Endothelial cell (in vitro differentiated cells): ENCODE measurements at regions not wholly inside any gene's neighbourhood (a gene's known extent, or its start where the extent isn't known, plus 50 kb on each side); places are given as distances from the start of the nearest gene placed in this dataset.

Experiments
- DNase-seq: peaks from one replicate; pipeline ENCODE4 v3.0.0; 2021; ENCODE audit warnings: low spot score
- H3K27ac Mint-ChIP-seq: one replicate; pipeline ENCODE4 v1.8.0; 2021; ENCODE audit warnings: mixed read lengths, inconsistent platforms; ENCODE audit not compliant: unreplicated experiment
- H3K27me3 Mint-ChIP-seq: one replicate; pipeline ENCODE4 v1.8.0; 2021; ENCODE audit warnings: mild to moderate bottlenecking, moderate library complexity, mixed read lengths, inconsistent platforms; ENCODE audit not compliant: unreplicated experiment
- H3K36me3 Mint-ChIP-seq: one replicate; pipeline ENCODE4 v1.8.0; 2021; ENCODE audit warnings: mild to moderate bottlenecking, low read depth, mixed read lengths, inconsistent platforms; ENCODE audit not compliant: unreplicated experiment
- H3K4me1 Mint-ChIP-seq: one replicate; pipeline ENCODE4 v1.8.0; 2021; ENCODE audit warnings: mild to moderate bottlenecking, mixed read lengths, inconsistent platforms; ENCODE audit not compliant: unreplicated experiment
- H3K4me3 Mint-ChIP-seq: one replicate; pipeline ENCODE4 v1.8.0; 2021; ENCODE audit warnings: mild to moderate bottlenecking, mixed read lengths, inconsistent platforms; ENCODE audit not compliant: unreplicated experiment
- H3K9me3 Mint-ChIP-seq: one replicate; pipeline ENCODE4 v1.8.0; 2021; ENCODE audit warnings: mixed read lengths, inconsistent platforms; ENCODE audit not compliant: unreplicated experiment
- TF ChIP-seq, protein P1 (sequence below): fragments of 200-600 bp; sonication (generic); IDR thresholded peaks from one replicate; pipeline ENCODE4 v1.5.0; 2021; ENCODE audit warnings: antibody characterized with exemption; ENCODE audit not compliant: unreplicated experiment

GRCh38 chr2:211247751-211248150 is 691.4 kb downstream of the CPS1 start:
- Mint-ChIP-seq H3K4me1 (peaks cover 6% of the 10 kb centered on the region), H3K4me3 (no peak overlapping the region), H3K27ac (no peak overlapping the region), H3K27me3 (no peaks in the 10 kb centered on the region), H3K9me3 (no peaks in the 10 kb centered on the region), H3K36me3 (no peaks in the 10 kb centered on the region)
- TF ChIP-seq, protein P1, sequence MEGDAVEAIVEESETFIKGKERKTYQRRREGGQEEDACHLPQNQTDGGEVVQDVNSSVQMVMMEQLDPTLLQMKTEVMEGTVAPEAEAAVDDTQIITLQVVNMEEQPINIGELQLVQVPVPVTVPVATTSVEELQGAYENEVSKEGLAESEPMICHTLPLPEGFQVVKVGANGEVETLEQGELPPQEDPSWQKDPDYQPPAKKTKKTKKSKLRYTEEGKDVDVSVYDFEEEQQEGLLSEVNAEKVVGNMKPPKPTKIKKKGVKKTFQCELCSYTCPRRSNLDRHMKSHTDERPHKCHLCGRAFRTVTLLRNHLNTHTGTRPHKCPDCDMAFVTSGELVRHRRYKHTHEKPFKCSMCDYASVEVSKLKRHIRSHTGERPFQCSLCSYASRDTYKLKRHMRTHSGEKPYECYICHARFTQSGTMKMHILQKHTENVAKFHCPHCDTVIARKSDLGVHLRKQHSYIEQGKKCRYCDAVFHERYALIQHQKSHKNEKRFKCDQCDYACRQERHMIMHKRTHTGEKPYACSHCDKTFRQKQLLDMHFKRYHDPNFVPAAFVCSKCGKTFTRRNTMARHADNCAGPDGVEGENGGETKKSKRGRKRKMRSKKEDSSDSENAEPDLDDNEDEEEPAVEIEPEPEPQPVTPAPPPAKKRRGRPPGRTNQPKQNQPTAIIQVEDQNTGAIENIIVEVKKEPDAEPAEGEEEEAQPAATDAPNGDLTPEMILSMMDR = no peak
- DNase-seq = no peak

- TF ChIP-seq, protein P1 = no peak
- no peaks in the 10 kb centered on the region for H3K36me3 Mint-ChIP-seq
- no peaks in the 10 kb centered on the region for H3K27me3 Mint-ChIP-seq
- peaks cover 6% of the 10 kb centered on the region for H3K4me1 Mint-ChIP-seq
- DNase-seq = no peak
- no peaks in the 10 kb centered on the region for H3K9me3 Mint-ChIP-seq
- H3K27ac Mint-ChIP-seq = no peak overlapping the region
- no peak overlapping the region for H3K4me3 Mint-ChIP-seq
Observed at GRCh38 chr2:211248841-211249240, 692.4 kb downstream of the CPS1 start.

DNA sequence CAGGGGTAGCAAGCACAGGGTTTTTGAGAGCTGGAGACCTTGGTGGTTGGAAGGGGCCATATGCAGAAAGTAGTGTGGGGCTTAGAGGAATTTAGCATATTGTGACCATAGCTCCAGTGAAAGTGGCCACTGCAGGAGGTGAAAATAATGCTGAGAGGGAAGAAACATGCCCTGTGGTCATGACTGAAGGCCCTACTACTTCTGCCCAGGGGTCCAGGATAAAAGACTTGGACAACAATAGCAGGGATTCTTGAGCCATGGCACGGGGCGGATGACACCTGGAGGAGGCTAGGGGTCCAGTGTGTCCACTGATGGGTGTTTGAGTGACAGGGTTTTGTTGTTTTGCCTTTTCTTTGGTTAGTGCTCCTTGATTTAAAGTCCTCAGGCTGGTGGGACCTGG is 694.6 kb downstream of the CPS1 start:
- Mint-ChIP-seq H3K27me3 (no peaks in the 10 kb centered on the region), H3K4me3 (no peak overlapping the region), H3K4me1 (peaks cover 6% of the 10 kb centered on the region), H3K36me3 (no peaks in the 10 kb centered on the region), H3K9me3 (no peaks in the 10 kb centered on the region), H3K27ac (no peak overlapping the region)
- no peak for DNase-seq
- TF ChIP-seq, protein P1 = no peak

GRCh38 chr2:211258646-211259335 is 702.4 kb downstream of the CPS1 start:
- Mint-ChIP-seq H3K4me3 (no peak overlapping the region), H3K4me1 (no peaks in the 10 kb centered on the region), H3K27me3 (peaks cover 1% of the 10 kb centered on the region), H3K27ac (no peak overlapping the region), H3K36me3 (no peaks in the 10 kb centered on the region), H3K9me3 (no peaks in the 10 kb centered on the region)
- DNase-seq = no peak
- TF ChIP-seq, protein P1 = no peak

- H3K27ac Mint-ChIP-seq = no peak overlapping the region
- peaks cover 1% of the 10 kb centered on the region for H3K27me3 Mint-ChIP-seq
- H3K9me3 Mint-ChIP-seq = no peaks in the 10 kb centered on the region
- no peak for DNase-seq
- no peaks in the 10 kb centered on the region for H3K4me1 Mint-ChIP-seq
- H3K4me3 Mint-ChIP-seq = no peak overlapping the region
- TF ChIP-seq, protein P1 = no peak
- H3K36me3 Mint-ChIP-seq = no peaks in the 10 kb centered on the region
Observed at GRCh38 chr2:211259831-211260476, 703.6 kb downstream of the CPS1 start.
